ENCODE measurements at regions not wholly inside any gene's neighbourhood (a gene's known extent, or its start where the extent isn't known, plus 50 kb on each side); places are given as distances from the start of the nearest gene placed in this dataset.
"Not testable (repeated sequence)": the region's sequence is repeated elsewhere in the genome, so short reads cannot be mapped to it uniquely, and the experiment has no call there.

- H3K4me3 ChIP-seq (ENCODE audit: low read length), result no peak overlapping the region
- H3K9me3 ChIP-seq (replicated peaks; ENCODE audit: control insufficient read depth, low read depth, low read length), result no peaks in the 10 kb centered on the region
- no peak overlapping the region for H3K27ac ChIP-seq (ENCODE audit: low read length)
- DNase-seq, result no peak
- no peaks in the 10 kb centered on the region for H3K36me3 ChIP-seq (ENCODE audit: control insufficient read depth, insufficient read depth, low read length)
- H3K27me3 ChIP-seq (ENCODE audit: control insufficient read depth, insufficient read depth, low read length), result no peaks in the 10 kb centered on the region
- 18% methylated on average over 1 of the region's 2 CpGs for WGBS (ENCODE audit: insufficient coverage)
- H3K4me1 ChIP-seq (ENCODE audit: control insufficient read depth, insufficient read depth, low read length), result peaks cover 34% of the 10 kb centered on the region
Observed at GRCh38 chr22:22371031-22371541, 126.5 kb downstream of the VPREB1 start.

- Histone ChIP-seq H3K4me3 (ENCODE audit: low read length) (no peak overlapping the region), H3K27ac (ENCODE audit: low read length) (no peak overlapping the region), H3K4me1 (ENCODE audit: control insufficient read depth, insufficient read depth, low read length) (peaks cover 37% of the 10 kb centered on the region), H3K36me3 (ENCODE audit: control insufficient read depth, insufficient read depth, low read length) (no peaks in the 10 kb centered on the region), H3K9me3 (replicated peaks; ENCODE audit: control insufficient read depth, low read depth, low read length) (no peaks in the 10 kb centered on the region), H3K27me3 (ENCODE audit: control insufficient read depth, insufficient read depth, low read length) (no peaks in the 10 kb centered on the region)
- WGBS (ENCODE audit: insufficient coverage), result 70% methylated on average over 6 of the region's 6 CpGs
- DNase-seq, result no peak
Observed at GRCh38 chr22:22372086-22372485, 127.5 kb downstream of the VPREB1 start.

- Histone ChIP-seq H3K36me3 (ENCODE audit: control insufficient read depth, insufficient read depth, low read length) (no peaks in the 10 kb centered on the region), H3K27ac (ENCODE audit: low read length) (no peak overlapping the region), H3K27me3 (ENCODE audit: control insufficient read depth, insufficient read depth, low read length) (no peaks in the 10 kb centered on the region), H3K9me3 (replicated peaks; ENCODE audit: control insufficient read depth, low read depth, low read length) (no peaks in the 10 kb centered on the region), H3K4me3 (ENCODE audit: low read length) (no peak overlapping the region), H3K4me1 (ENCODE audit: control insufficient read depth, insufficient read depth, low read length) (peaks cover 36% of the 10 kb centered on the region)
- DNase-seq, result no peak
- 65% methylated on average over 2 of the region's 2 CpGs for WGBS (ENCODE audit: insufficient coverage)
Observed at GRCh38 chr22:22374163-22374562, 129.6 kb downstream of the VPREB1 start.

GRCh38 chr22:22374579-22374978, 130.0 kb downstream of the VPREB1 start:
- Histone ChIP-seq H3K9me3 (replicated peaks; ENCODE audit: control insufficient read depth, low read depth, low read length) (no peaks in the 10 kb centered on the region), H3K36me3 (ENCODE audit: control insufficient read depth, insufficient read depth, low read length) (no peaks in the 10 kb centered on the region), H3K27ac (ENCODE audit: low read length) (no peak overlapping the region), H3K27me3 (ENCODE audit: control insufficient read depth, insufficient read depth, low read length) (no peaks in the 10 kb centered on the region), H3K4me1 (ENCODE audit: control insufficient read depth, insufficient read depth, low read length) (peaks cover 32% of the 10 kb centered on the region), H3K4me3 (ENCODE audit: low read length) (no peak overlapping the region)
- DNase-seq, result no peak
- WGBS (ENCODE audit: insufficient coverage), result no CpG with 5 or more reads among the region's 5 CpGs

GRCh38 chr22:22375576-22376351, 131.2 kb downstream of the VPREB1 start:
- peak; percentile 87 for DNase-seq
- Histone ChIP-seq H3K4me1 (ENCODE audit: control insufficient read depth, insufficient read depth, low read length) (peaks cover 30% of the 10 kb centered on the region), H3K9me3 (replicated peaks; ENCODE audit: control insufficient read depth, low read depth, low read length) (no peaks in the 10 kb centered on the region), H3K4me3 (ENCODE audit: low read length) (no peak overlapping the region), H3K36me3 (ENCODE audit: control insufficient read depth, insufficient read depth, low read length) (no peaks in the 10 kb centered on the region), H3K27me3 (ENCODE audit: control insufficient read depth, insufficient read depth, low read length) (no peaks in the 10 kb centered on the region), H3K27ac (ENCODE audit: low read length) (no peak overlapping the region)
- WGBS (ENCODE audit: insufficient coverage), result 35% methylated on average over 6 of the region's 7 CpGs

GRCh38 chr22:22376352-22376706, 131.7 kb downstream of the VPREB1 start:
- H3K9me3 ChIP-seq (replicated peaks; ENCODE audit: control insufficient read depth, low read depth, low read length), result no peaks in the 10 kb centered on the region
- WGBS (ENCODE audit: insufficient coverage), result no CpG with 5 or more reads among the region's 3 CpGs
- no peaks in the 10 kb centered on the region for H3K36me3 ChIP-seq (ENCODE audit: control insufficient read depth, insufficient read depth, low read length)
- peaks cover 25% of the 10 kb centered on the region for H3K4me1 ChIP-seq (ENCODE audit: control insufficient read depth, insufficient read depth, low read length)
- peak; percentile 29 for DNase-seq
- no peak overlapping the region for H3K4me3 ChIP-seq (ENCODE audit: low read length)
- no peaks in the 10 kb centered on the region for H3K27me3 ChIP-seq (ENCODE audit: control insufficient read depth, insufficient read depth, low read length)
- no peak overlapping the region for H3K27ac ChIP-seq (ENCODE audit: low read length)

- DNase-seq; H3K27me3 ChIP-seq (ENCODE audit: control insufficient read depth, insufficient read depth, low read length); H3K9me3 ChIP-seq (replicated peaks; ENCODE audit: control insufficient read depth, low read depth, low read length); H3K36me3 ChIP-seq (ENCODE audit: control insufficient read depth, insufficient read depth, low read length); H3K4me3 ChIP-seq (ENCODE audit: low read length); H3K27ac ChIP-seq (ENCODE audit: low read length): not testable (repeated sequence)
- 70% methylated on average over 5 of the region's 6 CpGs for WGBS (ENCODE audit: insufficient coverage)
- peaks cover 20% of the 10 kb centered on the region for H3K4me1 ChIP-seq (ENCODE audit: control insufficient read depth, insufficient read depth, low read length)
Observed at GRCh38 chr22:22376884-22377283, 131.7 kb downstream of the ZNF280B start.

- Histone ChIP-seq H3K36me3 (ENCODE audit: control insufficient read depth, insufficient read depth, low read length) (no peaks in the 10 kb centered on the region), H3K4me1 (ENCODE audit: control insufficient read depth, insufficient read depth, low read length) (peaks cover 20% of the 10 kb centered on the region), H3K27ac (ENCODE audit: low read length) (no peak overlapping the region), H3K4me3 (ENCODE audit: low read length) (no peak overlapping the region), H3K9me3 (replicated peaks; ENCODE audit: control insufficient read depth, low read depth, low read length) (no peaks in the 10 kb centered on the region), H3K27me3 (ENCODE audit: control insufficient read depth, insufficient read depth, low read length) (no peaks in the 10 kb centered on the region)
- no peak for DNase-seq
Observed at GRCh38 chr22:22377335-22377734, 131.2 kb downstream of the ZNF280B start.

GRCh38 chr22:22378446-22379415, 129.8 kb downstream of the ZNF280B start:
- WGBS (ENCODE audit: insufficient coverage), result 73% methylated on average over 3 of the region's 8 CpGs
- Histone ChIP-seq H3K4me1 (ENCODE audit: control insufficient read depth, insufficient read depth, low read length) (peaks cover 20% of the 10 kb centered on the region), H3K4me3 (ENCODE audit: low read length) (no peak overlapping the region), H3K27ac (ENCODE audit: low read length) (no peak overlapping the region), H3K27me3 (ENCODE audit: control insufficient read depth, insufficient read depth, low read length) (no peaks in the 10 kb centered on the region), H3K36me3 (ENCODE audit: control insufficient read depth, insufficient read depth, low read length) (no peaks in the 10 kb centered on the region), H3K9me3 (replicated peaks; ENCODE audit: control insufficient read depth, low read depth, low read length) (no peaks in the 10 kb centered on the region)
- no peak for DNase-seq

Measured in muscle of leg (tissue), 3 donors.